ENCODE measurements at regions not wholly inside any gene's neighbourhood (a gene's known extent, or its start where the extent isn't known, plus 50 kb on each side); places are given as distances from the start of the nearest gene placed in this dataset.

GRCh38 chr6:113125626-113126025, 731.5 kb upstream of the MARCKS start:
- TF ChIP-seq, protein P1, sequence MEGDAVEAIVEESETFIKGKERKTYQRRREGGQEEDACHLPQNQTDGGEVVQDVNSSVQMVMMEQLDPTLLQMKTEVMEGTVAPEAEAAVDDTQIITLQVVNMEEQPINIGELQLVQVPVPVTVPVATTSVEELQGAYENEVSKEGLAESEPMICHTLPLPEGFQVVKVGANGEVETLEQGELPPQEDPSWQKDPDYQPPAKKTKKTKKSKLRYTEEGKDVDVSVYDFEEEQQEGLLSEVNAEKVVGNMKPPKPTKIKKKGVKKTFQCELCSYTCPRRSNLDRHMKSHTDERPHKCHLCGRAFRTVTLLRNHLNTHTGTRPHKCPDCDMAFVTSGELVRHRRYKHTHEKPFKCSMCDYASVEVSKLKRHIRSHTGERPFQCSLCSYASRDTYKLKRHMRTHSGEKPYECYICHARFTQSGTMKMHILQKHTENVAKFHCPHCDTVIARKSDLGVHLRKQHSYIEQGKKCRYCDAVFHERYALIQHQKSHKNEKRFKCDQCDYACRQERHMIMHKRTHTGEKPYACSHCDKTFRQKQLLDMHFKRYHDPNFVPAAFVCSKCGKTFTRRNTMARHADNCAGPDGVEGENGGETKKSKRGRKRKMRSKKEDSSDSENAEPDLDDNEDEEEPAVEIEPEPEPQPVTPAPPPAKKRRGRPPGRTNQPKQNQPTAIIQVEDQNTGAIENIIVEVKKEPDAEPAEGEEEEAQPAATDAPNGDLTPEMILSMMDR (IDR thresholded peaks at IDR 0.05) = no peak
- DNase-seq = no peak
- H3K9me3 ChIP-seq = no peaks in the 10 kb centered on the region
- peaks cover 0 to 36% (median 12%) of the 10 kb centered on the region in 4 donors for H3K4me1 ChIP-seq
- no peaks in the 10 kb centered on the region for H3K27me3 ChIP-seq
- H3K27ac ChIP-seq = no peak overlapping the region
- no peaks in the 10 kb centered on the region for H3K36me3 ChIP-seq
- H3K4me3 ChIP-seq = no peak overlapping the region
- intact Hi-C loops (cut with DNase I; ENCODE audit: low total_unique reads) = no loop called here

DNA sequence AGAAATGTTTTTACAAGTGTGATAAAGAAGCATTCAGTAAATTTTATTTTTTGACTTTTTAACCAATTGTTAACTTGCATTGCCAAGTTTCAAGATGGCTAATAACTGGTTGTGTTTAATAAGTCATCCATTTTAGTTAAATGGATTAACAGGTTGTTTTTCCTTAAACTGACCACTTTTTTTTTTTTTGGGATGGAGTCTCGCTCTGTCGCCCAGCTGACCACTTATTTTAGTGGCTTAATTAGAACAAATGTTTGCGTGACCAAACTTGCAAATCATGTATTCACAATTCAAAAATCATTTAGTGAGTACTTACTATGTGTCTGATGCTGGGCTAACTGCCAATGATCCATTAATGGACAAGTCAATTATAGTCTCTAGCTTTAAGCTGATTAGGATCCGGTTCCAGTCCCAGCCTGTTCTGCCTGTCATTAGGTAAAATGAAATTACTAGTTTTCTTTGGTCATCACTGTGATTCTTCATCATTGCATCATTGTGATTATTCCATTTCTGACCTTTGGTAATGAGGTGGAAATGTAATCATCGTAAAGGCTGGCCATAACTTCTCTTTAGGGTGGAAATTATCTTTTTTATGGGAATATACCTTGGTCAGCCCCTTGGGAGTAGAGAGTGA, 729.2 kb upstream of the MARCKS start:
- intact Hi-C loops (cut with DNase I; ENCODE audit: low total_unique reads) = no loop called here
- DNase-seq = no peak
- no peak overlapping the region for H3K4me3 ChIP-seq
- H3K27me3 ChIP-seq = no peaks in the 10 kb centered on the region
- TF ChIP-seq, protein P1 (IDR thresholded peaks at IDR 0.05) = no peak
- no peaks in the 10 kb centered on the region for H3K9me3 ChIP-seq
- no peak overlapping the region for H3K27ac ChIP-seq
- H3K36me3 ChIP-seq = no peaks in the 10 kb centered on the region
- peaks cover 0 to 14% (median 4%) of the 10 kb centered on the region in 4 donors for H3K4me1 ChIP-seq

DNA sequence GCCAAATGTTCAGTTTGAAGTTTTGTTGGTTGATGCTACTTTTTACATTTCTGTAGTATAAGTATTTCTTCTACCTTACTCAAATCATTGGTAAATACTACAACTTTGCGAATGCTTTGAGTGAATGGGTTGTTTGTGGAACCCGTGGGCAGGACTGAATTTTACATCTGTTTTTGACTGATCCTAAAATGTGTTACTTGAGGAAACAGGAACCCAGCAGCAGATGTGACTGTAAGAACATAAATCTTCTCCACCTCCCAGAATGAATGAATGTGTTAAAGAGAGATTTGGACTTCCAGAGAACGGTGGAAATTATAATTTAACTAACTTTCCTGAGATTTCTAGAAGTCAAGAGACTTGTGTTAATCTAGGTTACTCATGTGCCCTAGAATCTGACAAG, 728.5 kb upstream of the MARCKS start:
- H3K27me3 ChIP-seq = no peaks in the 10 kb centered on the region
- H3K4me3 ChIP-seq = no peak overlapping the region
- TF ChIP-seq, protein P1 (IDR thresholded peaks at IDR 0.05) = no peak
- peaks cover 0 to 14% (median 4%) of the 10 kb centered on the region in 4 donors for H3K4me1 ChIP-seq
- no peak for DNase-seq
- no peak overlapping the region for H3K27ac ChIP-seq
- intact Hi-C loops (cut with DNase I; ENCODE audit: low total_unique reads) = no loop called here
- no peaks in the 10 kb centered on the region for H3K36me3 ChIP-seq
- H3K9me3 ChIP-seq = no peaks in the 10 kb centered on the region

DNA sequence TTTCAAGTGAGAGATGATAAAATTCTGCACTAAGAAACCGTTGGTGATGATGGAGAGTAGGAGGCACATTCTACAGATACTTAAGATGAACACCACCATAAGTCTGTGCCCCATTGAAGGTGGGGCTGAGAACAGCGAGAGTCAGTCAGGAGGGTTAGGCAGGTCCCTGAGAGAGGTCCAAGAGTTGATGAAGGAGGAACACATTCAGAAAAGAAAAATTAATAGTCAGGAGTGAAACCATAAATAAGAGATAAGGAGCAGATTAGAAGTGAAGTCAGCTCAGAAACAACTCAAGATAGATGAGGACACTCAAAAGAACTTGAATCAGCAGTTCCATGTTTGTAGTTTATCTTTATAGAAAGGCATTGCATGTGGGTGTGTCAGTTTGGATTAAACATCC, 727.2 kb upstream of the MARCKS start:
- no peak for DNase-seq

DNA sequence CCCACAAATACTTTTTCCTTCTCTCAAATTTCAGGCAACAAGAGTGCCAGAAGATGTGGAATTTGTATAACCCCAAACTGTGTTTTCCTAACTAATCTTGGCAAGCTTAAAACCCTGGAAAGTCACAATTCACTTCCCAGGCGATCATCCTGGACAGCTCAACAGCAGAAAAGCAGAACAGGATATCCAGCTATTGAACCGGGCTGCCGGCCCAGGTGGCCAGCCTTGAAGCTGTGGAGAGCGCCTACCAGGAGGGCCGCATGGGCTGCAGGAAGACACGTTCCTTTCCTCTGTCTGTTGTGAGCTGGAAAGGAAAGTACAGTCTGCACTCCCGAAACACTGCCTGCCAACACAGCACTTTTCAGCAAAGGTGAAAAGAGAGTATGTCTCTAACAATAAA, 719.7 kb upstream of the MARCKS start:
- TF ChIP-seq, protein P1 (IDR thresholded peaks at IDR 0.05) = no peak
- H3K4me1 ChIP-seq = peaks cover 0 to 10% (median 0%) of the 10 kb centered on the region in 4 donors
- no peaks in the 10 kb centered on the region for H3K27me3 ChIP-seq
- H3K27ac ChIP-seq = no peak overlapping the region
- H3K36me3 ChIP-seq = no peaks in the 10 kb centered on the region
- no peaks in the 10 kb centered on the region for H3K9me3 ChIP-seq
- DNase-seq = peak in 1 of 2 donors; percentile 50
- intact Hi-C loops (cut with DNase I; ENCODE audit: low total_unique reads) = no loop called here
- no peak overlapping the region for H3K4me3 ChIP-seq

More for the DNA sequence above, 727.2 kb upstream of the MARCKS start:
- intact Hi-C loops (cut with DNase I; ENCODE audit: low total_unique reads) = no loop called here
- H3K9me3 ChIP-seq = no peaks in the 10 kb centered on the region
- TF ChIP-seq, protein P1 (IDR thresholded peaks at IDR 0.05) = no peak
- peaks cover 0 to 14% (median 4%) of the 10 kb centered on the region in 4 donors for H3K4me1 ChIP-seq
- no peak overlapping the region for H3K4me3 ChIP-seq
- H3K36me3 ChIP-seq = no peaks in the 10 kb centered on the region
- no peak overlapping the region for H3K27ac ChIP-seq
- no peaks in the 10 kb centered on the region for H3K27me3 ChIP-seq

All from tibial artery (tissue), 4 donors.